ENCODE measurements at regions not wholly inside any gene's neighbourhood (a gene's known extent, or its start where the extent isn't known, plus 50 kb on each side); places are given as distances from the start of the nearest gene placed in this dataset.

DNA sequence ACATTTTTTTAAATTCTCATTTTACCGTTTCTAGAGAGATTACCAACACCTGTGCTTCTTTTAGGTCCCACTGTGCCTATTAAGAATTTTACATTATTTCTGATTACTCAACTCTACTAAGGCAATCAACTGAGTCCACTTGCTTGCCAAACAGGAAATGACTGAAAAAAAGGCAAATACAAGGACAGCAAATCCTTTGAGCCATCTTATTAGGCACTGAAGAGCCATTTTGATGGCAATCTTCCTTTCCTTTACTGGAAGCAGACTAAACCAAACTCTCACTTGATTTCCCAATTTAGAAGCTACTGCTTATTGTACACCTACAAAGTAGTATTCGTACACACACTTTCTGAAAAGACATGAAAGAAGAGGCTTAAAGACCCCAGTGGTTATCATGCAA lies 121.4 kb upstream of the COL3A1 start:
- TF ChIP-seq CTCF (IDR thresholded peaks at IDR 0.05): no peak
- DNase-seq (ENCODE audit: low spot score): no peak
- ATAC-seq (ENCODE audit: low FRiP score): no peak

DNA sequence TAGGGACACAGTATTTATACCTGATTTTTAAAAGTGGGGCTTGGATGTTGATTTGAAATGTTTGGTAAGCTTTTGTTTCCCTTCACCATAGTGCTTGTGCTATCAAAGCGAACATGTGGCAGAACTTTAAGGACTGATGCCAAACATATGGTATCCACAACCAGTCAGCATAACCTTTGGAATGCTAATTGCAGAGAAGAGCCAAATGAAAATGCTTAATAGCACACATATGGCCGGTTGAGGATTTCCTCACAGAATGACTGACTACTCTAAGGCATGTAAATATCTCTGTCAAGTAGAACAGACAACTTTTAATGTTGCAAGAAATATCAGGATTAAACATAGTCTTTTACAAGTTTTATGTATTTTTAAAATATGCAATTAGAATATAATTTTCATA lies 120.9 kb upstream of the COL3A1 start:
- TF ChIP-seq CTCF (IDR thresholded peaks at IDR 0.05): no peak
- DNase-seq (ENCODE audit: low spot score): no peak
- no peak for ATAC-seq (ENCODE audit: low FRiP score)

GRCh38 chr2:188865681-188866080 lies 108.5 kb upstream of the COL3A1 start:
- ATAC-seq (ENCODE audit: low FRiP score): no peak
- no peak for TF ChIP-seq CTCF (IDR thresholded peaks at IDR 0.05)
- DNase-seq (ENCODE audit: low spot score): no peak

DNA sequence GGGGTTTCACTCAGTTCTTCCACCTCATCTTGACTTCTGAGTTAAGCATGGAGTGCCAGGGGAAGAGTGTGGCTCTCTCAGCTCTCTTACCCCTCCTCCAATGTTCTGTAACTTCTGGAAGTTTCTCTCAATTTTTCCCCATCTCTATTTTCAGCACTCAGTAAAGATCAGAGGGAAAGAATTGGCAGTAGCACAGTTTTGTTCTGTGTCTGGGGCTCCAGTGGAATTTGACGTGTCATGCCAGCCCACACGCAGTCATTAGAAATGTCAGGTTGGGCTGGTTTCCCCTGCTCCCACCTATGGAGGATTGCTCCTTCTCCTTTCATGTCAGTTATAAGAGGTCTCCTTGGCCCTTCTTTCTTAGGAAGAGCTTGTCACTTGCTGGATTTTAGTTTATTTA lies 104.6 kb upstream of the COL3A1 start:
- DNase-seq (ENCODE audit: low spot score) (no peak), ATAC-seq (ENCODE audit: low FRiP score) (no peak)
- TF ChIP-seq CTCF (IDR thresholded peaks at IDR 0.05): no peak

- ATAC-seq (ENCODE audit: low FRiP score) (peak; percentile 71), DNase-seq (ENCODE audit: low spot score) (no peak)
- TF ChIP-seq CTCF (IDR thresholded peaks at IDR 0.05): no peak
These were observed 103.9 kb upstream of the COL3A1 start for GRCh38 chr2:188870289-188870688.

DNA sequence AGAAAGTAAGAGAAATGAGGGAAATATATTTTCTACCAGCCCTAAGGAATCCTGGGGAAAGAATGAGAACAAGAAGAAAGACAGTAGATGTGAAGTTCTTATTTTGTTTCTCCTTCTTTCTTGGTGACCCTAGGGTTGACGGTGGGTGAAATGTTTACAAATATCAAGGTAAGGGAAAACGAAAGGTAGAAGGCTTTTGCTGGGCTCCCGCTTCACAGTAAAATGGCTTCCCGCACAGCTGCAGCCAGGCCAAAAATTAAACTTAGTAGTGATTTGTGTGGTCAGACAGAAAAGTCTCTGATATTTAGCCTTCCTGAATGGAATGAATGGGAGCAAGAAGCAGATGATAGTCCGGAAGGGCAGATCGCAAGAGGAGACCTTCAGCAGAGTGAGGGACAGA lies 99.1 kb upstream of the COL3A1 start:
- ATAC-seq (ENCODE audit: low FRiP score) (no peak), DNase-seq (ENCODE audit: low spot score) (no peak)
- TF ChIP-seq CTCF (IDR thresholded peaks at IDR 0.05): no peak

DNA sequence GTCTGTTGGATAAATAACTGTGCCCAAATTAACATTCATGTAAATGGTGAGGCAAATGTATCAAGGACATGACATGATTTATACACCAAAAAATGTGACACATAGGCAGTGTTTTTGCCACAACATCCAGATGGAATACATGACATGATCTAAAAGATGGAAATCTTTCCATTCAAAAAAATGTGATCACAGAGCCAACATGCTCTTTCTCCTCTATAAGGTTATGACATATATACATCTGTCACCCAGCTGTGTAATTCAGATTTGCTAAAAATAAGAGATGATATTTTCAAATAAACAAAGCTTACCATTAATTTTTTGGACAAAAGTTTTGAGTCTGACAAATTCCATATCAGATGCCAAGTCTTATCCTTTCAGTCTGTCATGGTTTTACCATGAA lies 95.5 kb upstream of the COL3A1 start:
- TF ChIP-seq CTCF (IDR thresholded peaks at IDR 0.05): no peak

More for the DNA sequence above, 95.5 kb upstream of the COL3A1 start:
- ATAC-seq (ENCODE audit: low FRiP score): no peak
- DNase-seq (ENCODE audit: low spot score): no peak
